SK-N-SH (cell line): ENCODE measurements at regions not wholly inside any gene's neighbourhood (a gene's known extent, or its start where the extent isn't known, plus 50 kb on each side); places are given as distances from the start of the nearest gene placed in this dataset.

Experiments used
- CHD2 ChIP-seq: fragments of 150-350 bp; IDR thresholded peaks from 2 replicates; pipeline ENCODE4 v1.6.1; 2018; ENCODE audit warnings: low read length; ENCODE audit not compliant: partially characterized antibody
- CTCF ChIP-seq: fragments of 200-600 bp; sonication (generic); IDR thresholded peaks from 2 replicates; pipeline ENCODE4 v1.6.1; 2017; ENCODE audit warnings: antibody characterized with exemption, mild to moderate bottlenecking, moderate library complexity
- ELF1 ChIP-seq: IDR thresholded peaks from 2 replicates; pipeline ENCODE4 v1.4.0; 2012
- FOXJ3 ChIP-seq: sonication (generic); formaldehyde crosslinking; IDR thresholded peaks from 2 replicates; pipeline ENCODE4 v1.5.1; 2020; ENCODE audit warnings: mild to moderate bottlenecking, missing genetic modification reagents
- FOXM1 ChIP-seq: IDR thresholded peaks from 2 replicates; pipeline ENCODE4 v1.4.0; 2012; ENCODE audit warnings: low read depth, mild to moderate bottlenecking
- JUND ChIP-seq: IDR thresholded peaks from 2 replicates; pipeline ENCODE4 v1.4.0; 2012
- MXI1 ChIP-seq: IDR thresholded peaks from 2 replicates; pipeline ENCODE4 v1.6.1; 2012; ENCODE audit warnings: mild to moderate bottlenecking, low read depth, low read length, improper control_type of control experiment
- PBX3 ChIP-seq: IDR thresholded peaks from 2 replicates; pipeline ENCODE4; 2012
- POLR2AphosphoS5 ChIP-seq: IDR thresholded peaks from 2 replicates; pipeline ENCODE4 v1.6.1; 2012; ENCODE audit warnings: low read depth, low read length
- RCOR1 ChIP-seq: fragments of 150-350 bp; IDR thresholded peaks from 2 replicates; pipeline ENCODE4 v1.6.1; 2017; ENCODE audit warnings: antibody characterized with exemption, low read length
- REST ChIP-seq: IDR thresholded peaks from 2 replicates; pipeline ENCODE4 v1.6.1; 2012; ENCODE audit warnings: mild to moderate bottlenecking, low read depth, low read length, moderate library complexity
- YY1 ChIP-seq: IDR thresholded peaks from 2 replicates; pipeline ENCODE4 v1.4.0; 2012; ENCODE audit warnings: low read depth, mild to moderate bottlenecking
- TF ChIP-seq, protein P1 (sequence below): IDR thresholded peaks from 2 replicates; pipeline ENCODE4 v1.4.0; 2012; ENCODE audit warnings: low read depth, borderline replicate concordance

- TF ChIP-seq REST: 0 out of 2 replicates have a peak, but pooled peaks have one; percentile 45
- peak; percentile 57; the same call in 1 of the 2 replicates for TF ChIP-seq POLR2AphosphoS5
- no peak; the same call in 1 of the 2 replicates for TF ChIP-seq CTCF
- no peak for TF ChIP-seq FOXJ3 (CRISPR knock-in tag)
- TF ChIP-seq ELF1: no peak
- TF ChIP-seq YY1: no peak
- no peak for TF ChIP-seq MXI1
- TF ChIP-seq PBX3: peak; percentile 89
- TF ChIP-seq CHD2: no peak
- TF ChIP-seq JUND: peak; percentile 90
- TF ChIP-seq FOXM1: 0 out of 2 replicates have a peak, but pooled peaks have one; percentile 54
- TF ChIP-seq RCOR1: no peak
- TF ChIP-seq, protein P1, sequence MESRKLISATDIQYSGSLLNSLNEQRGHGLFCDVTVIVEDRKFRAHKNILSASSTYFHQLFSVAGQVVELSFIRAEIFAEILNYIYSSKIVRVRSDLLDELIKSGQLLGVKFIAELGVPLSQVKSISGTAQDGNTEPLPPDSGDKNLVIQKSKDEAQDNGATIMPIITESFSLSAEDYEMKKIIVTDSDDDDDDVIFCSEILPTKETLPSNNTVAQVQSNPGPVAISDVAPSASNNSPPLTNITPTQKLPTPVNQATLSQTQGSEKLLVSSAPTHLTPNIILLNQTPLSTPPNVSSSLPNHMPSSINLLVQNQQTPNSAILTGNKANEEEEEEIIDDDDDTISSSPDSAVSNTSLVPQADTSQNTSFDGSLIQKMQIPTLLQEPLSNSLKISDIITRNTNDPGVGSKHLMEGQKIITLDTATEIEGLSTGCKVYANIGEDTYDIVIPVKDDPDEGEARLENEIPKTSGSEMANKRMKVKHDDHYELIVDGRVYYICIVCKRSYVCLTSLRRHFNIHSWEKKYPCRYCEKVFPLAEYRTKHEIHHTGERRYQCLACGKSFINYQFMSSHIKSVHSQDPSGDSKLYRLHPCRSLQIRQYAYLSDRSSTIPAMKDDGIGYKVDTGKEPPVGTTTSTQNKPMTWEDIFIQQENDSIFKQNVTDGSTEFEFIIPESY: peak; percentile 41; the same call in 1 of the 2 replicates
These were observed 57.5 kb downstream of the RIN2 start for GRCh38 chr20:19815553-19815991.
